Fibroblast of villous mesenchyme (primary cell): ENCODE measurements at regions not wholly inside any gene's neighbourhood (a gene's known extent, or its start where the extent isn't known, plus 50 kb on each side); places are given as distances from the start of the nearest gene placed in this dataset.
"Not testable (repeated sequence)": the region's sequence is repeated elsewhere in the genome, so short reads cannot be mapped to it uniquely, and the experiment has no call there.

Experiments
- DNase-seq: peaks from one replicate; pipeline ENCODE4 v3.0.0-alpha.2; 2010; ENCODE audit warnings: low read depth
- H3K4me3 ChIP-seq: 2 replicates; pipeline ENCODE4 v1.5.1; 2011; ENCODE audit warnings: low read depth, mild to moderate bottlenecking, low read length
- CTCF ChIP-seq: IDR thresholded peaks from 2 replicates; pipeline ENCODE4 v1.5.1; 2012; ENCODE audit warnings: low read depth, mild to moderate bottlenecking, low read length; ENCODE audit not compliant: insufficient read depth

GRCh38 chr9:103319979-103320378 lies 324.8 kb downstream of the CYLC2 start:
- DNase-seq = no peak
- no peak overlapping the region for H3K4me3 ChIP-seq
- TF ChIP-seq CTCF = no peak

GRCh38 chr9:103323699-103324098 lies 328.6 kb downstream of the CYLC2 start:
- no peak for DNase-seq
- H3K4me3 ChIP-seq = no peak overlapping the region
- no peak for TF ChIP-seq CTCF

DNA sequence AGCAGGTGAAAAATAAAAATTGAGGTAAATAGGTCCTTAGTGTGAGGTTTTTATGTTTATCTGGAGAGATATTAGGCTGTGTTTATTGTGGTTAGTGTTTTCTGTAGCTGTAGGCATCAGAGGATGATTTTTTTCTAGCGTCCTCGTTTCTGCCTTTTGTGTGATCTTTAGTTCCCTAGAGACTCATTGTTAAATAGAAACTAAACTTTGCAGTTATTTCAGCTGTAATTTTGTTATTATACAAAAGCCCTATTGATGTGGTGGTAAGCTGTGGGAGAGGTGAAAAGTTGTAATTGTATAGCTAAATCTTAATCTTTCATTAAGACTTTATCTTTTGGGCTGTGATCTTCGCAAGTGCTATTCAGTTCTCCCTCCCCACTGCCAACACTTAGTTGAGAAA lies 340.3 kb downstream of the CYLC2 start:
- no peak overlapping the region for H3K4me3 ChIP-seq
- DNase-seq = no peak
- TF ChIP-seq CTCF = no peak

- TF ChIP-seq CTCF = no peak
- H3K4me3 ChIP-seq = no peak overlapping the region
- DNase-seq = no peak
These were observed 359.9 kb downstream of the CYLC2 start for GRCh38 chr9:103355000-103355399.

DNA sequence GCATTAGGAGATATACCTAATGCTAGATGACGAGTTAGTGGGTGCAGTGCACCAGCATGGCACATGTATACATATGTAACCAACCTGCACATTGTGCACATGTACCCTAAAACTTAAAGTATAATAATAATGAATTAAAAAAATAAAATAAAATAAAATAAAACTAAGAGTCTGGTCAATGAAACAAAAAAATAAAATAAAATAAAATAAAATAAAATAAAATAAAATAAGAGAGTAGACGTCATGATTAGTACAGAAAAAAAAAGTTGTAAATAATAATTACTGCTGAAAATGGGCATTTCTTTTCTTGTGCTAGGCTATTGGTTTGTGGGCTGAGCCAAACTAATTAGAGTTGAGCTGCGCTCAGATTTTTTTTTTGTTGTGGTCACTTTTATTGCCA lies 362.8 kb downstream of the CYLC2 start:
- not testable (repeated sequence) for DNase-seq, H3K4me3 ChIP-seq

- H3K4me3 ChIP-seq = no peak overlapping the region
- no peak for TF ChIP-seq CTCF
- no peak for DNase-seq
These were observed 366.8 kb downstream of the CYLC2 start for GRCh38 chr9:103361906-103362305.

DNA sequence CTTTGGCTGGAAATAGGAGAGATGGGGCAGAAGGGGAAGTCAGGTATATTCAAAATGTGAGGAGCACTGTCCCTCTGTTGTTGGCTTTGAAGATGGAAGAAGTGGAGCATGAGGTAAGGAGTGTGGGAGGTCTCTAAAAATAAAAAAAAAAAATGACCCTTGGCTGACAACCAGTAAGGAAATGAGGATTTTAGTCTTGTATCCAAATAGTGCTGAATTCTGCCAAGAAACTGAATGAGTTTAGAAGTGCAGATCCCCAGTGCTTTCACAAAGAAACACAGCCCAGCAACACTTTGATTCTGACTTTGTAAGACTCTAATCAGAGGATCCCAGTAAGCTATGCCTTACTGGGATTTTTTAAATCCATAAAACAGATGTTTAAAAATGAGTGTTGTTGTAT lies 367.9 kb downstream of the CYLC2 start:
- DNase-seq = no peak
- no peak overlapping the region for H3K4me3 ChIP-seq
- TF ChIP-seq CTCF = no peak

GRCh38 chr9:103364753-103365152 lies 369.6 kb downstream of the CYLC2 start:
- DNase-seq = peak; percentile 6
- TF ChIP-seq CTCF = no peak

More at GRCh38 chr9:103364753-103365152, 369.6 kb downstream of the CYLC2 start:
- H3K4me3 ChIP-seq = no peak overlapping the region
